DND-41 (cell line): ENCODE measurements at regions not wholly inside any gene's neighbourhood (a gene's known extent, or its start where the extent isn't known, plus 50 kb on each side); places are given as distances from the start of the nearest gene placed in this dataset.

ENCODE experiments used
- CTCF ChIP-seq: IDR thresholded peaks from 2 replicates; pipeline ENCODE4 v1.5.1; 2012; ENCODE audit warnings: borderline replicate concordance, low read length, moderate library complexity, mild to moderate bottlenecking; ENCODE audit not compliant: poor library complexity, severe bottlenecking; ENCODE audit errors: extremely low read depth
- EZH2 ChIP-seq: IDR thresholded peaks from 3 replicates; pipeline ENCODE4 v1.6.1; 2012; ENCODE audit warnings: borderline replicate concordance, low read depth, mild to moderate bottlenecking, moderate library complexity, low read length, inconsistent platforms; ENCODE audit not compliant: severe bottlenecking

GRCh38 chr6:132954222-132954621, 139.9 kb downstream of the RPS12 start:
- TF ChIP-seq EZH2 (no peak), CTCF (no peak)
